ENCODE measurements at regions not wholly inside any gene's neighbourhood (a gene's known extent, or its start where the extent isn't known, plus 50 kb on each side); places are given as distances from the start of the nearest gene placed in this dataset.

DNA sequence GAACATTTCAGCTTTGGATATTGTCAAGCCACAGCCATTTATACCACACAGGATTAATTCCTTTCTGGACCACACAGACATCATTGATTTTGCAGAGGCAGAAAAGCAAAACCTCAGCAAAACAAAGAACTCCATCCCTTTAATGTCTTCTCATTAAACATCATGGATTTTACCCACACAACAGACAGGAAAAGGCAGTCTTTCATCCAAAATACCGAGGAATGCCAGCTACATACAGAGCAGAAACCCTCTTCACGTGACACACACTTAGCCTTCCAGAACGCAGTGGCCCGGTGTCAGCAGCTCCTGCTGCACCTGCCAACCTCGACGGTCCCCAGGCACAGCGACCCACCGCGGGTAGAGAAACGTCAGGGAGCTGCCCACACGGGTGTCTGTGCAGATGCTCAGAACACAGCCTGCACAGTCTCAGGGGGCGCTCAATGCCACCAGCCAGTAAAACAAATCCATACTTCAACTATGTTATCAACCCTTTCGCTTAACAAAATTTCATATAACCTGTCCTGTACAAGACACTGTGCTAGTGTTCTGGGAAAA is 304.5 kb downstream of the EIPR1 start:
- Histone ChIP-seq H3K4me1 (no peaks in the 10 kb centered on the region), H3K36me3 (no peaks in the 10 kb centered on the region), H3K27me3 (no peaks in the 10 kb centered on the region), H3K27ac (no peak overlapping the region), H3K4me3 (no peak overlapping the region), H3K9me3 (no peaks in the 10 kb centered on the region)
- intact Hi-C loops (cut with DNase I): no loop called here
- no peak for TF ChIP-seq CTCF (IDR thresholded peaks at IDR 0.05)
- TF ChIP-seq POLR2AphosphoS5 (IDR thresholded peaks at IDR 0.05): no peak
- no peak for TF ChIP-seq POLR2A (IDR thresholded peaks at IDR 0.05)
- no peak for TF ChIP-seq EP300 (IDR thresholded peaks at IDR 0.05)
- 73 to 80% methylated on average over 13 of the region's 13 CpGs for WGBS, 2 donors
- no peak for DNase-seq

GRCh38 chr2:3071685-3072263 is 305.8 kb downstream of the EIPR1 start:
- Histone ChIP-seq H3K4me3 (no peak overlapping the region), H3K9me3 (no peaks in the 10 kb centered on the region), H3K36me3 (no peaks in the 10 kb centered on the region), H3K27me3 (no peaks in the 10 kb centered on the region), H3K27ac (no peak overlapping the region), H3K4me1 (no peaks in the 10 kb centered on the region)
- WGBS, 2 donors: 82 to 83% methylated on average over 10 of the region's 10 CpGs
- intact Hi-C loops (cut with DNase I): no loop called here
- DNase-seq: no peak
- no peak for TF ChIP-seq POLR2A (IDR thresholded peaks at IDR 0.05)

- 93 to 95% methylated on average over 7 of the region's 7 CpGs for WGBS, 2 donors
- Histone ChIP-seq H3K36me3 (no peaks in the 10 kb centered on the region), H3K4me3 (no peak overlapping the region), H3K27ac (no peak overlapping the region), H3K4me1 (no peaks in the 10 kb centered on the region), H3K27me3 (no peaks in the 10 kb centered on the region), H3K9me3 (no peaks in the 10 kb centered on the region)
- DNase-seq: no peak
- TF ChIP-seq POLR2A (IDR thresholded peaks at IDR 0.05) (no peak), EP300 (IDR thresholded peaks at IDR 0.05) (no peak), CTCF (IDR thresholded peaks at IDR 0.05) (no peak), POLR2AphosphoS5 (IDR thresholded peaks at IDR 0.05) (no peak)
- intact Hi-C loops (cut with DNase I): no loop called here
Observed at GRCh38 chr2:3066831-3067230, 310.8 kb downstream of the EIPR1 start.

DNA sequence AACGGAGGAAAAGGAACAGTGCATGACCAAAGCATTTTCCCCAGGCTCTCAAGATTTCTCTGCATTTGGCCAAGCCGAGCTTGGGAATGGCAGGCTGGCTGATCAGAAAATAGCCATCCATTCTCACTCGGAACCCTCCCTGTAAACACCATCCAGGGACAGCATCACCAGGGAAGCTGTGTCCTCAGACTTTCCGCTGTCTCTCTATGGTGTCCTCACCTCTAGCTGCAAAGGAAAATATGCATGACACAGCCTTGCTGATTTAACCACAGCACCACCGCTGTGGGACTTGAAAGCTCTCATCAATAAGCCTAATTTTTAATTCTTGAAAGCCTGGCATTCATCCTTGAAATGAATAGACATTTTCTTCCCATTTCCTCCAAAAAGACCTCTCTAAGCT is 311.7 kb downstream of the EIPR1 start:
- Histone ChIP-seq H3K27ac (no peak overlapping the region), H3K27me3 (no peaks in the 10 kb centered on the region), H3K36me3 (no peaks in the 10 kb centered on the region), H3K9me3 (no peaks in the 10 kb centered on the region), H3K4me3 (no peak overlapping the region), H3K4me1 (no peaks in the 10 kb centered on the region)
- 78 to 81% methylated on average over 5 of the region's 5 CpGs for WGBS, 2 donors
- intact Hi-C loops (cut with DNase I): no loop called here
- TF ChIP-seq POLR2A (IDR thresholded peaks at IDR 0.05) (no peak), EP300 (IDR thresholded peaks at IDR 0.05) (no peak), CTCF (IDR thresholded peaks at IDR 0.05) (no peak), POLR2AphosphoS5 (IDR thresholded peaks at IDR 0.05) (no peak)
- DNase-seq: no peak

DNA sequence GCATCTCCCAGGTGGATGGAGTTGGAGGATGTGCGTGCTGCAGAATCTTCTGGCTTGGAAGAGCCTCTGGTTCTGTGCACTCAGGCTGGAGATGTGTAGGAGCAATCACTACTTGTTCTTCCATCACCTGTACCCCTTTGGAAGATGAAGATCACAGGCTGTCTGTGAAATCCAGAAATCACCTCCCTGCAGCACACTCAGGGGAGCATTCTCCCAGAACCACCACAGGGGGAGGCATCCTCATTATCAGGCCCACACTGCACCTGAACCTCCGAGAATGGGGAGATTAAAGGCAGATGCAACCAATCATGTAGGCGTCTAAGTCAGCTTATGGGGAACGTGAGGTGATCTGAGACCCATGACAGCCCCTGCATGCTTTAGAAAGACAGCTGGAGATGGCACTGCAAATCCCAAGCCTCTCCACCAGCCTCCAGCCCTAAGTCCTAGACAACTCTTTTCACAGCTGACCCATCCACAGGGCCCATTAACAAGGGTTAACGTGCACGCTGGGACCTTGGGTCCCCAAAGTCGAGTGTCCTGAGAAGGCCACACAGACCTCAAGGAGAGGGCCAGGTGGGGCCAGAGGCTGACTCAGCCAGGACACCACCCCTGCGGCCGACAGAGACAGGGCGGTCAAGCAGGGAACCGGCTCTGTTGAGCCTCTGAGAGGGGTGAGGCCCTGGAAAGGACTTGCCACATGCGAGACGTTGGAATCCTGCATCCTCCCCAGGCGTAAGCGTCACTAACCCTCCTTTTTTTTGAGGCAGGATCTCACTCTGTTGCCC is 314.9 kb downstream of the EIPR1 start:
- intact Hi-C loops (cut with DNase I): no loop called here
- H3K27me3 ChIP-seq: no peaks in the 10 kb centered on the region
- H3K4me1 ChIP-seq: no peaks in the 10 kb centered on the region
- no peak overlapping the region for H3K4me3 ChIP-seq
- no peaks in the 10 kb centered on the region for H3K36me3 ChIP-seq
- H3K9me3 ChIP-seq: no peaks in the 10 kb centered on the region
- H3K27ac ChIP-seq: no peak overlapping the region
- 89 to 90% methylated on average over 15 of the region's 15 CpGs for WGBS, 2 donors
- no peak for DNase-seq
- no peak for TF ChIP-seq POLR2A (IDR thresholded peaks at IDR 0.05)
- no peak for TF ChIP-seq CTCF (IDR thresholded peaks at IDR 0.05)
- no peak for TF ChIP-seq EP300 (IDR thresholded peaks at IDR 0.05)
- no peak for TF ChIP-seq POLR2AphosphoS5 (IDR thresholded peaks at IDR 0.05)

Data from sigmoid colon (tissue), 6 donors.